GM18519 (cell line): ENCODE measurements at regions not wholly inside any gene's neighbourhood (a gene's known extent, or its start where the extent isn't known, plus 50 kb on each side); places are given as distances from the start of the nearest gene placed in this dataset.
"Not testable (repeated sequence)": the region's sequence is repeated elsewhere in the genome, so short reads cannot be mapped to it uniquely, and the experiment has no call there.

ENCODE experiments used
- ATAC-seq: cut with Tn5 transposase; IDR thresholded peaks from one replicate; pipeline ENCODE4 v1.9.1; 2021; ENCODE audit warnings: mild to moderate bottlenecking, moderate library complexity; ENCODE audit not compliant: unreplicated experiment, low FRiP score

- no peak for ATAC-seq
Observed at GRCh38 chr10:52533986-52534385, 219.9 kb downstream of the DKK1 start.

GRCh38 chr10:52539463-52539862 lies 225.4 kb downstream of the DKK1 start:
- ATAC-seq, result no peak

DNA sequence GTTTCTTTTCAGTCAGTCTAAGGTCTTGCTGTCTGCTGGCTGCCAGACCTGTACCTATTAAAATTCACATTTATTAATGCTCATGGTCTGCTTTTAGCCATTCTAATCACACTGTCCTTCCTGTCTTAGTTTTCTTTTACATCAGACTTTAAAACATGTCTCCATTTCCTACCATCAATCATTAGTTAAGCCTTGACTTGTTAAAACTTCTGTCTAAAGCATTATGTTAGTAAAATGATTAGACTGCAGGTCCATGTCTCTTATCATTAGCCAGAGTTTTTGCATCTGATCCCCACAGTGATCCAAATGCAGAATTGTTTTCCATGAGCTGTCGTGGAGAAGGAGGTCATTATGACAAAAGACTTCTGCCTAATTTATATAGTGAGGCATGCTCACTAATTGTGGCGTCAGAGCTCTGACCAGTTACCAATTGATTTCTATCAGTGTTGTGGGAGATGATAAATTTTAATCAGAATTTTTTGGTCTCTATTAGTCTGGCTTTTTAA lies 226.5 kb downstream of the DKK1 start:
- ATAC-seq, result no peak

- ATAC-seq, result no peak
Observed at GRCh38 chr10:52541006-52541473, 227.0 kb downstream of the DKK1 start.

- ATAC-seq, result no peak
Observed at GRCh38 chr10:52542906-52543305, 228.8 kb downstream of the DKK1 start.

- no peak for ATAC-seq
Observed at GRCh38 chr10:52551046-52551445, 221.5 kb downstream of the MBL2 start.

GRCh38 chr10:52558090-52558489 lies 214.5 kb downstream of the MBL2 start:
- no peak for ATAC-seq

- ATAC-seq, result no peak
Observed at GRCh38 chr10:52561322-52561721, 211.3 kb downstream of the MBL2 start.

DNA sequence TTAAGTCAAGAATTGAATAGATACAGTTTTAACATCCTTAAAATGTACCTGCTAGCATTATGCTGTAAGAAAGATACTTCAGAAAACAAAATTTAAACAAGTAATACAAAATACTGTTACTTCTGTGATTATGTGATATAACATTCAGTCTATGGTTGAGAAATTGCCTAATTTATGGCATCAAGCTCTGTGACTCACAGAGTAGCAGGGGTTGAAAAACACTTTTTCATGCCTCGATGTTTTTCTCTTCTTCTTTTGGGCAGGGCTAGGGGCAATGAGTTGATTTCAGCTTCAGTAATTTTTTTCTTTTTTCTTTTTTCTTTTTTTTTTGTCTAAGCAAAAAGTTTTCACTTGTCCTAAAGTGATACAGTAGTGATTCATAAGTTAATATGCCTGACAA lies 209.2 kb downstream of the MBL2 start:
- no peak for ATAC-seq

DNA sequence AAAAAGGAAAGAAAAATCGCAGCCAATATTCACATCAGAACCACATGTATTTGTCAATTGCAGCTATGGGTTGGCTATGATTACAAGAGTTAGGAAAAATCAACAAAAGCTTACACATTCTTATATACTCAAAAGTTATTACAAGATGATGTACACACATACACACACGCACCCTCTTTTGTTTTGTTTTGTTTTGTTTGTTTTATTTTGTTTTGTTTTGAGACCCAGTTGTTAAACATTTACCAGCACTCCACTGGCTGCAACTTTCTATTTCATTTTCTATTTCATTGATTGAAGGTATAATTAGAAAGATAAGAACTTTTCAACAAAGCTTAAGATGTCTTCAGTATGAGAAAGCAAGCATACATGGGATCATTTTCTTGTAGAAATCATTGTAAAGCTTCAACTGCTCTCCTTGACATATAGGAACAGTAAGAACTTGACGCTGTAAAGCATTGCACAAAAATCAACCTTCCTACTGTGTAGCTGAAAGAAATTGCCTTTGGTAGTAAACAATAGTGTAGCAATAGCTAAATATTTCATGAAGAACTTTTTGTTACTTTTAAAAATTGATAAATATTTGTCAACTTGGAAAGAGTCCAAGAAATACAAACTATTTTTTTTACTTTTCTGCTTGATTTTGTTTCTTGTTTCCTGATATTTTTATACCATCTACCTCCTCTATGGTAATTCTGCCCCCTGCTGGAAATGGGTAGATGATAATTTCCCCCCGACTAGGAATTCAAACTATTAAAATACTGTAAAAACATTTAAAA lies 205.9 kb downstream of the MBL2 start:
- no peak for ATAC-seq

GRCh38 chr10:52567247-52567580 lies 205.4 kb downstream of the MBL2 start:
- ATAC-seq, result no peak

- ATAC-seq, result no peak
Observed at GRCh38 chr10:52568309-52568708, 204.3 kb downstream of the MBL2 start.

DNA sequence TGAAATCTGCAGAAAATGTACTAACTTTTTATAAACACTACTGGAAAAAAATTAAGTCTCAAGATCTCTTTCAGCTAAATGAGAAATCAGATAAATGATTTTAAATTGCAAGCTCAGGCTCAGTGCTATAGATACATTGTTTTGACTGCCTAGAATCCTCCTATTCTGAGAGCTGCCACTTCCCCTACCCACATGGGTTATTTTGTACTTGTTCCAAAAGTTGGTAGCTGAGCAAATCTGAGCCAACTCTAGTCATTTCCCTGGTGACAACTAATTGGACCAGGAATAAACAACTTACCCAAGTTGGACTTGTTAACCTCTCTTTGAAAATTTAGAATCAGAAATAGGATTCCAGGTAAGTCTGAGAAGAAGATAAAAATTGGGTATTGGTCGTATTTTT lies 202.1 kb downstream of the MBL2 start:
- no peak for ATAC-seq

DNA sequence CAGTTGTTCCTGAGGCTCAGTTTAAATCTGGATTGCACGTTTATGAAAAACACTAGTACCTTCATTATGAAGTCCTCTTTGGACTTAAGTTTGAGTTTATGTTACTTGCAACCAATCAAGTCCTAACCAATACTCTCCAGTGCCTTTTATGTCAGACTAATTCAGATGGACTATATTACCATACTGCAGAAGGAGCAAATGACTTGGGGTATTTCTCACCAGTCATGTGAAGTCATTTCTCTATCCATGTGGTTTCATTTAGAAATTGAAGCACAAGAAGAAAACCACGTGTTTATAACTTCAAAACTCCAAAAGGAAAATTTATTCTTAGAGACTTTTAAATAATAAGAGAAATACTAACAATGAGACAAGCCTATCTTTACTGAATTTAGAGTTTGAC lies 201.6 kb downstream of the MBL2 start:
- ATAC-seq, result no peak

DNA sequence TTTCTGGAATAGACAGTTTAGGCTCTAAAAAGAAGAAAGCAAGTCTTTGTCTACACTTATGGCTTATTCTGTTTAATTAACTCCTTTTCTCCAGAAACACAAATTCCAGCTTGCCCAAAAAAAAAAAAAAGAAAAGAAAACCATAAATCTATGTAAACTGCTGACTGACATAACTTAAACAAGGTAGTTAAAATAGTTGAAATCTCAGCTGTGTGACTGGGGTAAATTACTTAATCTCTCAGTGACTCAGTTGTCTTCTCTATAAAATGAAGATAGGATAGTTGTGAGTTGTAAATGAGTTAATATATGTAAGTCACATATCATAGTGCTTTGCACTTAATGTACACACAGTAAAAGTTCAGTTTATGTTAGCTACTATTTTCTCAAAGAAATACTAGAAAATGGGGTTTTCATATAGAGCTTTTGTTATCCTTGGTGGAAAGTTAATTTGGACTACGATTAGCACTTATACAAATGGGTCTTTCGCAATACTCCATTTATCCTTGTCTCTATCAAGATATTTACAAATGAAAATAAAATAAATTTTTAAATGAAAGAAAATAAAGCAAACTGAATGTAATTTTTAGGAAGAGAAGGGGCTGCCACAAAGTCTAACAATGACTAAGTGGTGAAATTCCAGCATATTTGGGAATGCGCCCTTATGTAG lies 200.9 kb downstream of the MBL2 start:
- ATAC-seq, result no peak

- ATAC-seq, result no peak
Observed at GRCh38 chr10:52573347-52573746, 199.2 kb downstream of the MBL2 start.

DNA sequence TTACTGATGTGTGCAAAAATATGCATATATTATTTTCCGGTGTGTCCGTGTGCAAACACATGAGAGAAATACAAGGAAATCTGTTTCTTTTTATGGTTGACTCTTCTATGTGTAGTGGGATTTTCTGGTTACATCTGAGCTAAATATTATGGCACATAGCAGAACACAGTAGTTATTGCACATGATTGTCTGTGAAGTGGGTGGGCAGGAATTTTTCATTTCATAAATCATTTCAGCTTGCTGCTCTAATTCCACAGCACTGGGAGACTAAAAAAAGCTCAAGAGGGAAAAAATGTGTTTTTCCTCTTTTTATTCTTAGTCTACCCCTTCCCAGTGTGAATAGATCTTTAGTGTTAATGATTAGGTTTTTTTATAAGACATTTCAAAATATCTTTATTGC lies 197.9 kb downstream of the MBL2 start:
- ATAC-seq, result no peak

DNA sequence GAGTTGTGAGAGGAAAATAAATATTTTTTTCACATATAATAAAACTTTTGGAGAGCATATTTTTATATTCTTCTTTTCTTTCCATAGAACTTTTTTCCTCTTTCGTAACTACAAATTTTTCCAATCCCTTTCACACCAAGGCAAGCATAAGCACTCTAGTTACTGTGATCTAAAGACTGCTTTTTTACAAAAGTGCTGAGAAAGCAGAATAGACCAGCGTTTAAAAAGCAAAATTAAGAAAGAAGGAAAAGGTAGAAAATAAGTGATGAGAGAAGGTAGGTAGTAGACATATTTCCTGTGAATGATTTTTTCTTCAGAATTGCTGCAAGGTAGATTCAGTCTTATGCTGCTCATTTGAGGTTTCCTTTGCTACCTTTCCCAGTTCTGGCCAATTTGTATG lies 195.5 kb downstream of the MBL2 start:
- ATAC-seq, result no peak

DNA sequence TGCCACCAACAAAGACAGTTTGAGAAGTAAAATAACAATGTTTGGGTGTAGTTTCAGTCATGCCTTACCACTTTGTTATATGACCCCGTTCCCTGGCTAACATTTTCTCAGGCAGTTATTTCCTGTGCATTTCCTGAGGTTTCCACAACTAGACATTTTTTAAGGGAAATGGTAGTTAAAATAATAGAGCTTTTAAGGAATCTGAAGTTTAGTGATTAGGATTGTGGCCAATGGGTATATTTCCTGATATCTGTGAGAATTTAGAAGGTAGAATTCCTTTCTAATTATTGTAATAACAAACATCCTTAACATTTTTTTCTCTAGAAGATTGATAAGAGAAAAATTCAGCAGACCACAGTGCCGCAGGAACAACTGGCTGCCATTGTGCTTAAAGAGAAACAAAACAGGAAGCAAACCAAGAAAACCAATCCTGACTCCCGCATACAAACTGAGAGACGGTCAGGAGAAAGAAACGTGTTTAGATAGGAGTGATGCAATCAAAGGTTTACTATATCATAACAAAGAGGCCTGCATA lies 193.6 kb downstream of the MBL2 start:
- ATAC-seq, result no peak

DNA sequence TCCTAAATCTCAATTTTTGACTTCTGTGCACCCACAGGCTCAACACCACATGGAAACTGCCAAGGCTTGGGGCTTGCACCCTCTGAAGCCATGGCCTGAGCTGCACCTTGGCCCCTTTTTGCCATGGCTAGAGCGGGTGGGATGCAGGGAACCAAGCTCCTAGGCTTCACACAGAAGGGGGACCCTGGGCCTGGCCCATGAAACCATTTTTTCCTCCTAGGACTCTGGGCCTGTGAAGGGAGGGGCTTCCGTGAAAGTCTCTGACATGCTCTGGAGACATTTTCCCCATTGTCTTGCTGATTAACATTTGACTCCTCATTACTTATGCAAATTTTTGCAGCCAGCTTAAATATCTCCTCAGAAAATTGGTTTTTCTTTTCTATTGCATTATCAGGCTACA lies 190.9 kb downstream of the MBL2 start:
- ATAC-seq, result not testable (repeated sequence)

GRCh38 chr10:52583336-52583735 lies 189.2 kb downstream of the MBL2 start:
- no peak for ATAC-seq

DNA sequence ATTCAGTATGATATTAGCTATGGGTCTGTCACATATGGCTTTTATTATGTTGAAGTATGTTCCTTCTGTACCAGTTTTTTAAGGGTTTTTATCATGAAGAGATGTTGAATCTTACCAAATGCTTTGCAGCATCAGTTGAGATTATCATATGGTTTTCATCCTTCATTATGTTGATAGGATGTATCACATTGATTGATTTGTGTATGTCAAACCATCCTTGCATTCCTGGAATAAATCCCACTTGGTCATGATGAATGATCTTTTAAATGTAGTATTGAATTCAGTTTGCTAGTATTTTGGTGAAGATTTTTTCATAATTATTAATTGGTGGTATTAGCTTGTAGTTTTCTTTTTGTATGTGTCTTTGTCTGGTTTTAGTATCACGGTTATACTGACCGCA lies 185.9 kb downstream of the MBL2 start:
- no peak for ATAC-seq
